ENCODE measurements at regions not wholly inside any gene's neighbourhood (a gene's known extent, or its start where the extent isn't known, plus 50 kb on each side); places are given as distances from the start of the nearest gene placed in this dataset.

DNA sequence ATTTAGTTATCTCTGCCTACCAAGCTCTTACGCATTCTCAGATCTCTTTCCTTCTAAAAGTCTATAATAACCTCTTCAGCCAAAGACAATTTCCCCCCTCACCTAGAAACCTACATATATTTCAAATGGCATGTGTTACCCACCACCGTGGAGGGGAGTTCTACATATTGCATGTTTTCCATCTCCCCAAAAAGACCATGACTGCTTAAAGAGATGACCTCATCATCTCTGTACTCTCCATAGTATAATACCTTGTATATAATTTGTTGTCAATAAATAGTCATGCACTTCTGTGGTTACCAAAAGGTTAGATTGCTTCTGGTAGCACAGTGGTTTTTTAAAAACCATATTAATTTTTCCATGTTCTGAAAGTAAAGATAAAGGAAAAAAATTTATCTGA, 148.4 kb downstream of the TBX18 start:
- Histone ChIP-seq H3K9me3 (ENCODE audit: low read length) (no peaks in the 10 kb centered on the region), H3K27me3 (ENCODE audit: insufficient read depth, low read length) (no peaks in the 10 kb centered on the region), H3K4me1 (ENCODE audit: insufficient read depth, low read length, severe bottlenecking) (no peaks in the 10 kb centered on the region), H3F3A (ENCODE audit: insufficient read depth, low read length) (no peaks in the 10 kb centered on the region), H3K4me2 (ENCODE audit: low read length) (no peak overlapping the region), H3K9me2 (ENCODE audit: low read depth, low read length) (no peaks in the 10 kb centered on the region), H3K4me3 (ENCODE audit: low read depth, low read length, poor library complexity, severe bottlenecking) (no peak overlapping the region), H4K20me1 (ENCODE audit: insufficient read depth, low read length) (no peaks in the 10 kb centered on the region), H3K9ac (ENCODE audit: low read length) (no peak overlapping the region), H3K27ac (ENCODE audit: low read depth, low read length, poor library complexity, severe bottlenecking) (no peak overlapping the region), H3K36me3 (ENCODE audit: insufficient read depth, low read length) (no peaks in the 10 kb centered on the region), H3K79me2 (ENCODE audit: insufficient read depth, low read length) (no peaks in the 10 kb centered on the region), H2AFZ (ENCODE audit: low read length) (no peak overlapping the region)
- no peak for TF ChIP-seq EZH2 (IDR thresholded peaks at IDR 0.05; ENCODE audit: borderline replicate concordance, low read length)
- no peak for TF ChIP-seq CTCF (IDR thresholded peaks at IDR 0.05; ENCODE audit: low read length)

DNA sequence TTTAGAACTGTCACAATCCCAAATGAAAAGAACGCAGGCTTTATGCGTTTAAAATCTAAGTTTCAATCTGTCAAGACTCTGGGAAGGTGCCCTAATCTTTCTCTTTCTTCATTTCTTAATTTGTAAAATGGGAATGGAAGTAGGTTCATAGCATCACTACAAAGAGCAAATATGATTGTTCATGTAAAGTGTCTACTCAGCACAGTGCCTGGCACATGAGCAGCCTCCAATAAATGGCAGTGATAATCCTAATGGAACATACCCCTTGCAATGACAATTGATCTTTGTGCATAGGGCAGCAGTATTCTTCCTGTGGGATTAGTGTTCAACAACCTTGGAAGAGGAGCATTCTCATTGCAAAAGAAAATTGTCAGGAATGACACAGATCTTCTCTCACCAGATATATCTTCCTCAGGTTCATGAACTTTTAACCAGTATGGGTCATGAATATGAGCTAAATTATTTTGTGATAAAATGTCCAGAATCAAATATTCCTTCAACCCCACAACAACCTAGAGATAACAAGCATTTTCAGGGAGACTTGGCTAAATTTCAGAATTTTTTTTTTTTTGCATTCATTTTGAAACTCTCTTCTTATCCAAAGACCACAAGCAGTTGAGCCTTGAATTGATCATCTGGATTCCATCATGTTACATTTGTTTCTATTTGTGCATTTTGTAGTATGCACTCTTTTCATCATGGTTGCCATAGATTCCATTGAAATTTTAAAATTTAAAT, 149.1 kb downstream of the TBX18 start:
- Histone ChIP-seq H3K4me2 (ENCODE audit: low read length) (no peak overlapping the region), H3K27ac (ENCODE audit: low read depth, low read length, poor library complexity, severe bottlenecking) (no peak overlapping the region)
- TF ChIP-seq EZH2 (IDR thresholded peaks at IDR 0.05; ENCODE audit: borderline replicate concordance, low read length) (no peak), CTCF (IDR thresholded peaks at IDR 0.05; ENCODE audit: low read length) (no peak)

DNA sequence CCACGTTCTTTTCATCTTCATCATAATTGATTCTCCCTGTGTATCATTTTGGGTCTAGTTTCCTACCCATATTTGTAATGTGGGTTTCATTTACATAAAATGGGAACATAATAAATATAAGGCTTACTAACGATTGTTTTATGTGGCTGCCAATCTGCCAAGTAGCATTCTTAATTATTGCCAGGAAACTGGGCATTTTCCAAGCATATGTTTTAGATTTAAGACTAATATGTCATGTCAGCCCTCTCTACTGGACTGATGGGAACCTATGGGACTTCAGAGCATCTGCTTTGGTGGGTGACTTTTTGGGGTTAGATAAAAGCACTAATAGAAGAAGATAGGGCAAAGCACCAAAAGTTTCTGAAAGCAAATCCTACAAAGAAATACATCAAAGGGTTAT, 157.5 kb downstream of the TBX18 start:
- Histone ChIP-seq H3K36me3 (ENCODE audit: insufficient read depth, low read length) (no peaks in the 10 kb centered on the region), H3K4me2 (ENCODE audit: low read length) (no peak overlapping the region), H3K9me3 (ENCODE audit: low read length) (no peaks in the 10 kb centered on the region), H3K4me1 (ENCODE audit: insufficient read depth, low read length, severe bottlenecking) (no peaks in the 10 kb centered on the region), H2AFZ (ENCODE audit: low read length) (no peak overlapping the region), H3K79me2 (ENCODE audit: insufficient read depth, low read length) (no peaks in the 10 kb centered on the region), H3K27ac (ENCODE audit: low read depth, low read length, poor library complexity, severe bottlenecking) (no peak overlapping the region), H4K20me1 (ENCODE audit: insufficient read depth, low read length) (no peaks in the 10 kb centered on the region), H3K9ac (ENCODE audit: low read length) (no peak overlapping the region), H3K4me3 (ENCODE audit: low read depth, low read length, poor library complexity, severe bottlenecking) (no peak overlapping the region), H3K9me2 (ENCODE audit: low read depth, low read length) (no peaks in the 10 kb centered on the region), H3F3A (ENCODE audit: insufficient read depth, low read length) (no peaks in the 10 kb centered on the region), H3K27me3 (ENCODE audit: insufficient read depth, low read length) (no peaks in the 10 kb centered on the region)
- TF ChIP-seq EZH2 (IDR thresholded peaks at IDR 0.05; ENCODE audit: borderline replicate concordance, low read length) (no peak), CTCF (IDR thresholded peaks at IDR 0.05; ENCODE audit: low read length) (no peak)

More for the DNA sequence above, 149.1 kb downstream of the TBX18 start:
- H3K36me3 ChIP-seq (ENCODE audit: insufficient read depth, low read length): no peaks in the 10 kb centered on the region
- no peaks in the 10 kb centered on the region for H3F3A ChIP-seq (ENCODE audit: insufficient read depth, low read length)
- no peaks in the 10 kb centered on the region for H4K20me1 ChIP-seq (ENCODE audit: insufficient read depth, low read length)
- no peak overlapping the region for H3K9ac ChIP-seq (ENCODE audit: low read length)
- no peak overlapping the region for H3K4me3 ChIP-seq (ENCODE audit: low read depth, low read length, poor library complexity, severe bottlenecking)
- H2AFZ ChIP-seq (ENCODE audit: low read length): no peak overlapping the region
- no peaks in the 10 kb centered on the region for H3K27me3 ChIP-seq (ENCODE audit: insufficient read depth, low read length)
- H3K4me1 ChIP-seq (ENCODE audit: insufficient read depth, low read length, severe bottlenecking): no peaks in the 10 kb centered on the region
- no peaks in the 10 kb centered on the region for H3K9me2 ChIP-seq (ENCODE audit: low read depth, low read length)
- H3K79me2 ChIP-seq (ENCODE audit: insufficient read depth, low read length): no peaks in the 10 kb centered on the region
- no peaks in the 10 kb centered on the region for H3K9me3 ChIP-seq (ENCODE audit: low read length)
